Stimulated activated CD4-positive, alpha-beta T cell treated with anti-CD3 and anti-CD28 coated beads, TNF-alpha, amount 100 ng/mL, for 1 hour (primary cell): ENCODE measurements at regions not wholly inside any gene's neighbourhood (a gene's known extent, or its start where the extent isn't known, plus 50 kb on each side); places are given as distances from the start of the nearest gene placed in this dataset.

Source experiments
- DNase-seq, 3 donors: peaks; one replicate each; pipeline ENCODE4 v3.0.0-alpha.2; 2020; ENCODE audit warnings: low read depth in 3 of 3, low spot score in 1 of 3

DNA sequence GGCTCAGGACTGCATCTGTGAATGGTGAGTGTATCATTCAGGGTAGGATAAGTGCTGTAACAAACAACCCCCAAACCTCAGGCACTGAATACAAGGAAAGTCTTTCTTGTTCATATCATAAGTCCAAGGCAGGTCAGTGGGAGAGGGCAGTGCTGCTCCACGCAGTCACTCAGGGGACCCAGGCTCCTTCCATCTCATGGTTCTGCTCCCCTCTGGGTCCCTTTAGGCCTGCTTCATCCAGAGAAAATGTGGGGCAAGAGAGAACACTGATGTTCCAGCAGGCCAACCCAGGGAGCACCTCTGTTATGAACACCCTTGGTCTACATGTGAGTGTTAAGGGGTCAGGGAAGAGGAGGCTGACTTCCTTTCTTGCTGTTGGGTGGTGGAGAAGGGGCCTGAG is 187.8 kb downstream of the CHST1 start:
- DNase-seq = no peak

DNA sequence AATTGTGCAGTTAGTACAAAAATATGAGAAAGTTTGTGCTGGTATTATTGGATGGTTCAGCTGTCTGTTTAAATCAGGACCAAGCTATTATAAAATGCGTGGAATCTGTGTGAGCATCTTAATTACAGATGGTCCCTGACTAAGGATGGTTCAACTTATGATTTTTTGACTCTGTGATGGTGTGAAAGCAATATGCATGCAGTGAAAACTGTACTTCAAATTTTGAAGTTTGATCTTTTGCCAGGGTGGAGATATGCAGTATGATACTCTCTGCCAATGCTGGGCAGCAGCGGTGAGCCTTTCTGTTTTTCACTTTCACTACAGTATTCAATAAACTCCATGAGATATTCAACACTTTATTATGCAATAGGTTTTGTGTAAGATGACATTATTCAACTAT is 189.3 kb downstream of the CHST1 start:
- no peak for DNase-seq

DNA sequence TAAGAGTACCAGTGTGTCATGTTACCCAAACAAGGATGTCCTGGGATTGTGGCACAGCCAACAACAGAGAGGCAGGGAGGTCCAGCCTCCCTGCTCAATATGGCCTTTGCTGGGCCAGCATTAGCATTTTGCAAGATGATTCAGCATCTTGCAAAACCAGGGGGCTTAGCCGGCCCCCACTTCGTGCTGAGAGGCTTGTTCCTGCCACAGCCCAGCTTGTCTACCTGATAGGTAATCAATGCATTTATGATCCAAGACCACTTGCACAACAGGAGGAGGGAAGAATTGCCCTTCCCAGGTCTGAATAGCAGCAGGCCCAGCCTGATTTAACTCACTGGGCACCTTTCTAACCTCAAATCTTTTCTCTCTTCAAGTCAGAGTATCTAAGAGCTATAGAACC is 189.0 kb upstream of the SYT13 start:
- DNase-seq = no peak

DNA sequence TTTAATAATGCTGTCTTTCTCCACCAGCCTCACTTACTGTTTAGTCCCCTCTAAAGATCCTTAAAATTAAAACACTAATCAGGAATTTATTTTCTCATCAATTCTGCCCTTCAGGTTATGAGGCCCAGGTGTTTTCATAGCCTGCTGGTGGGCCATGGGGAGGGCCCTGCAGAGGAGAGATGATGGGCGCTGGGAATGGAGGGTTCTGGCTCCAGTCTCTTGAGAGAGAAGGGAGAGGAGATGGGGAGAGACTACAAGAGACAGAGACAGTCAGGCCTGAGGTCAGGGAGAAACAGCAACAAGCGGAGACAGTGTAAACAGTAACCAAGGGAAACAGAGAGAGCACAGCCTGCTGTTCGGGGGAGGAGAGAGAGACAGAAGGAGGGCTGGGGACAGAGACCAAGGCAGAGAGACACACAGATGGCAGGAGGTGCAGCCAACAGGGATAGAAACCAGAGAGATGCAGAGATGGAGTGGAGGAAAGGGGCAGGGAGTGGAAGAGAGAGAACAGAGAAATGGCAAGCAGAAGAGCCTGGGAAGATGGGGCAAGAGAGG is 187.3 kb upstream of the SYT13 start:
- no peak for DNase-seq

DNA sequence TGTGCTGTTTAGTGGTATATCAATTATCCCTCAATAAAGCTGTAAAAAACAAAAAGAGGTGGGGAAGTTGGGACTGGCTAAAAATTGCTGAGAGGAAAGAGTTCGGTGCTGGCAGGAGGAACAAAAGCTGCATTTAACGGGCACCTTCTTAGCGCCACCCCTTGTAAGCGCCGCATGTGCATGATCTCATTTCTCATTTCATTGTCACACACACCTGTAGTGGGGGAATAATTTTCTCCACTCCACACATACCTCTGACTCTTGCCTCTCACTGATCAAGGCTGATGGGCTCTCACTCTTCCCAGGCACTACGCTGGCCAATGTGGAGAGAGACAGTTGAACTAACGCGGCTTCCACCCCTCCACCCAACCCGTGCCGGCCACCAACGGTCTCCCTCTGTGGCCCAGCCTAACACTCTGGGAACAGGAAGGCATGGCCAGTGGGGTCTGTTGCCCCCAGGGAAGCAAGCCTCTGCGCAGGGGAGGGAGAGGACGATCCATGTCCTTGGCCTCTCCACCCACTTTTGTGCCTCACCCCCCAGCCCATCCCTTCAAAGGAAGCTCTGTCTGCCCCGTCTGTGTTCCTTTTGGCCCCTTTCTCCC is 186.7 kb upstream of the SYT13 start:
- DNase-seq = no peak

DNA sequence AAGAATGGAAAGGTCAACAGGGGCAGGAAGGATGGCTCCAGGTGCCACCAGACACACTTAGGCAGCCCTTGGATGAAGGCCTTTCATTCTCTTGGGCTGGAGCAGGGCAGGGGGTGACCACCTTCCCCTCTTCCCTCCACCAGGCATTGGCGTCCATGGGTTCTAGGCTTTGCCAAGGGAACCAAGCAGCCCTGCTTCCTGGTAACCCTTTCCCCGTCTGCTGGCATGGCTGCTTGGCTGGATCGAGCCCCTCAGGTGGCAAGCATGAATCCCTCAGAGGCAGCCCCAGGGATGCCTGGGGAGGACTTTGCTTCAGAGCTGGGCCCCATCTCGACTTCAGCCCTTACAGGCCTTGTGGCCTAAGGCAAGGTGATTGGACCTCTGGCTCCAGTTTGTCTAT is 185.1 kb upstream of the SYT13 start:
- DNase-seq = no peak

DNA sequence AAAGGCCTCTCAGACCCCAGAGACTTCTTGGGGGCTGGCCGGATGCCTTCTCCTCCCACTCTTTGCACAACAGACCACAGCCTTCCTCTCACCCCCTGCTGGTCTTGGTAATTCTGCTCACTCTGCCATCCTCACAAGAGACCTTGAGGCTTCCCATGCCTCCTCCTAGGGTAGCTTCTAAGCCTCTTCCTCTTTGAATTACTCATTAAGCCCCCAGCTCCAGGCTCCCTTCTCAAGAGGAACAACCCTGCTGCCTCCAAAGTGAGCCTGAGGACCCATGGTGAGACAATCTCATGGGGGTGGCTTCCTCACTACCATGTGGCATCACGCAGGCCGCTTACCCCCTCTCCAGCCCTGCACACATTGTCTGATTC is 184.6 kb upstream of the SYT13 start:
- no peak for DNase-seq

DNA sequence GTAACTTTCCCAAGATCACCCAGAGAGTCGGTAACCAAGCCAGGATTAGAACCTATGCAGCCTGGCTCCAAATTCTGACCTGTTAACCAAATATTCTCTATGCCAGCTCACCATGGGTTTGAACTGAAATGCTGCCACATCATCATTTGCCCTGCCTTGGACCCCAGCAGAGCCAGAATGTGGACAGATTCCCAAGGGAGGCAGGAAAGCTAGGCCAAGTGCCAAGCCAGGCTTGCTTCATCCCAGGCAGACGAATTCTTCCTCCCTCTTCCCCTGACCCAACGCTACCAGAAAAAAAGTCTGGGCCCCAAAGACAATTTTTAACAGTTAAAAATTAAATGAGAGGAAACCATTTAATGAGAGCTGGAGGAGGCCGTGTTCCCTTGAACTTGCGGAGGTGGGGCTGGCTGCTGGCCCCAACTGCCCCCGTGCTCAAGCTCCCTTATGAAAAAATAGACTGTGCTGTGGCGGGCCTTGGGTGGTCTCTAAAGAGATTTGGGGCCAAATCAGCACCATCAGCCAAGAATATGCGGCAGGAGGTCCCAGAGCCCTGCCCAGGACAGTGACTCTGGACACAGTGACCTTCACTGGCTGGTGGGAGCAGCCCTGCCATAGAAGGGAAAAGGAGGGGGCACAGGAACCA is 184.1 kb upstream of the SYT13 start:
- DNase-seq = no peak

DNA sequence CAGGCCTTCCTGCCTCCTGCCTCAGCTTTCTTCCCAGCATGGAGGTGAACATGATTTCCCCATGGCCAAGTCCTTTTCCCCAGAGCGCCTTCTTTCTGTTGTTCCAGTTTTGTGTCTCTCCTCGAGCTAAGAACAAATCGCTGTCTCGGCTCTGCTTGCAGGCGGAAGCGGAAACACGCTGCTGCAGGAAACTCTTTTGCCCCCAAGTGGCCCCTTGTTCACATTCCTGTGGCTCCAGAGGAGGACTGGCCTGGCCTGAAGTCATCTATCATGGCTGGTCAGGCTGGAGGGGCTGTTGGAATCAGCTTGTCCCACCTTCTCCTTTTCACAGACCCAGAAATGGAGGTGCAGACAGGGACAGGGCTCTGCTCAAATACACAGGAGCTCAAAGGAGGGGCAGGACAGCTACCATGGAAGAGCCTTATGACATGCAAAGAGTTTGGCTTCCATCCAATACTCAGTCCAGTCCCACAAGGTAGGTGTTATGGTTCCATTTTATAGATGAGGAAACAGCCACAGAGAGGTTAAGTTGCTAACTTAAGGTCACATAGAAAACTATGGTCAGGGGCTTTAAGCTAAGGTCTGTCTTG is 182.2 kb upstream of the SYT13 start:
- no peak for DNase-seq

DNA sequence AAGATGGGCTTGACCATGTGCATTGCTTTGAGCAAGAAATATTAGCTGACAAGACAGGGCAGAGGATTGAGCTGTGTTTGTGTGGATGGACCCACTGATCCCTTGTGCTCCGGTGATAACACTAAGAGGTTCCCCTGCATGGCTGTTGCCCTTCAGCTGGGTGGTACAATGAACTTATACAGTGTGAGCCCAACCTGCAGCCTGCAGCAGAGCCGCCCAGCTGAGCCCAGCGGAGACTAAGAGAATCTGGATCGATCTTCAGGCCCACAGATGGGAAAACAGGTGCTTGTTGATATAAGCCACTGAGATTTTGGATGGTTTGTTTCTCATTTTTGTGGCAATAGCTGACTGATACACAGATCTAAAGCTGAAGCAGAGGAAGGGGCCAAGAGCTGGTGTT is 177.4 kb upstream of the SYT13 start:
- no peak for DNase-seq

DNA sequence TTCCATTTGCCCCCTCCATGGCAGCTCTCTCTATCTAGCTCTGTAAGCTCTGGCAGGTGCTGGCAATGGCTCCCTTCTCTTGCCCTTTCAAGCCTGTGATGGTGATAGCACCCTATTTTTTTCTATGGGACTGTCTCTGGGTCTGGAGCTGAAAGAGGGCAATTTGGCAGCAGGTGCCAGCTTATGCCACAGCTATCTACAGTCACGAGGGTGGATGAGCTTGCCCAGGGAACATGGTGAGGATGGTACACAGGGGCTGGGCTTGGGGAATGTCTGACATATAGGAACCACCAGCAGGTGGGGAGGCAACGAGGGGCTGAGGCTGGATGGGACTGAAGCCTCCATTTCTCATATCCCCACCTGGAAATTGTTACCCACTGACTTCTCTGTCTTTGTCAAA is 175.4 kb upstream of the SYT13 start:
- no peak for DNase-seq

DNA sequence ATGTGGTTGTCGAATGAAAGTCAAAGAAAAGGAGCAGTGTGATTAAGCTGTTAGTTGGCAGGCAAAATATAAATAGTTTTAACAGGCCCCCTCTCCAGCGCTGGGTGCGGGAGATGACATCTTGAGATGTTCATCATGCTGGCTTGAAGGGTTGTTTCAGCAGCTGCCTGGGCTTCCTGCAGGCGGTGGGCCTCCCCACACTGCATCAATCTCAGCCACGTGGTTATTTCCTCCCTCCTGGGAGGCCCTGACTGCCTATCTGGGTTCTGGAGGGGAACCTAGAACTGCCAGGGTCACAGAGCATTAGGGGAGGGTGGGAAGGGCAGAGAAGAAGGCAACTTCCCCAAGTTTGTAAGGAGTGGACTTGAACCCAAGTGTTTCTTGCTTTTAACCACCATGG is 173.3 kb upstream of the SYT13 start:
- DNase-seq = no peak

DNA sequence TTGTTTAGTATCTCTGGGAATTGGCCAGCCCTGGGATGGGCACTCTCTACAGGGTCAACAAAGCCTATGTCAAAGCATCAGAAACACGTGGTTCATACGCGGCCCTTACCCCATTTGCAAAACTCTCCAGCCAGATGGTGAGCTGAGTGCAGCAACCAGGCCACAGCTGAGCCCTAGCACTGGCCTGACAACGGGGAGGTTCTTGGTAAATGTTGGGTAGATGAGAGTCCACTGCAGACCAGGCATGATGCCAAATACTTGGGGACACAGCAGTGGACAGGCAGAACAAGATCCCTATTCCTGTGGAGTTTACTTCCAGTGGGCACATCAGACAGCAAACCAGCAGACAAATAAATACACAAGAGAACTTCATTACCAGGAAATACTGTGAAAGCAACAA is 172.1 kb upstream of the SYT13 start:
- no peak for DNase-seq

DNA sequence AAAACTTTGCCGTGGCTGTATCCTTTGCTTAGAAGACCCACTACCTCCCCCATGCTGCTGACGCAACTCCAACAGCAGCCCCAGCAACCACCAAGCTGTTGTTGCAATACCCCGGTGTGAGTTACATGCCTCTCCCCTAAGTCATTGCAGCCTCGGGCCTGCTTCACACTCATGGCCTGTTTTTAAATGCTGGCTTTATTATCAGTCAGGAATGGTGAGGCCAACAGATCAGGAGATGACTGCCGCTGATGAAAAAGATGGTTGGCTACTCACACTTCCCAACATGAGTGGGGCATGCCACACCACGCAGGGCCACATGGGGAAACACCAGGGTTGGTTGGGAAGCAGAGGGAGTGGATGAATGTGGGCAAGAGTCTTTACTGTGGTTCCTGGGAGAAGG is 171.5 kb upstream of the SYT13 start:
- DNase-seq = no peak

DNA sequence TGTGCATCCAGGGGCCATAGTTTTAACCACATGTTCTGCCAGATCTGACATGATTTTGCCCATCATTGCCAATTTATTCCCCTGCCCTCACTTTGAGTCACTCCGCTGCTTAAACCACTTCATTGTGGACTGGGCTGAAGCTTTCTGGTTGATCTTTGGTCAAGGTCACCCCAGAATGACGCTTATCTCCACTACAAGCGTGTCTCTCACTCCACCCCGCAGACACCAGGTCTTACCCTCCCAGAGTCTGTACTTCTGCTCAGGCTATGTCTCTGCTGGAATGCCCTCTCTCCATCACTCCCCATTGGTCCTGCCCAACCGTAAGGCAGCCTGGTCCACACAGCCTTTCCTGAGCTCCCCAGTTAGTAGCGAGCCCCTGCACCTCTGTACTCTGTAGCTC is 170.5 kb upstream of the SYT13 start:
- no peak for DNase-seq

DNA sequence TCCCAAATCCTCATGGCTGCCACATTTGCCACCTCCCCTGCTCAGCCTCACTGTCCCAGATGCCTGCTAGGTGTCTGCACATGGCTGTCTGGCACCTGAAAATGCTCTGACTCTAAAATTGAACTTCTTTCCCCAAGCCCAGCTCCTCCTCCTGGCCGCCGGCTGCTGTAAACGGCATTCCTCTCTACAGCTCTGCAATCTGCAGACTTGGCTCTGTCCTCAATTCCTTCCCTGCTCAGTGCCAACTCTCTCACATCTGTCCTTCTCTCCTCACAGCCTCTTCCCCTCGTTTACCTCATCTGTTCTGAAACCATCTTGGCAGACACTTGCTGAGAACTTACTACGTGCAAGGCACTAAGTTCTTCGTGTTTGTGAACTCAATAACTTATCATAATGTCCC is 169.4 kb upstream of the SYT13 start:
- DNase-seq = no peak

DNA sequence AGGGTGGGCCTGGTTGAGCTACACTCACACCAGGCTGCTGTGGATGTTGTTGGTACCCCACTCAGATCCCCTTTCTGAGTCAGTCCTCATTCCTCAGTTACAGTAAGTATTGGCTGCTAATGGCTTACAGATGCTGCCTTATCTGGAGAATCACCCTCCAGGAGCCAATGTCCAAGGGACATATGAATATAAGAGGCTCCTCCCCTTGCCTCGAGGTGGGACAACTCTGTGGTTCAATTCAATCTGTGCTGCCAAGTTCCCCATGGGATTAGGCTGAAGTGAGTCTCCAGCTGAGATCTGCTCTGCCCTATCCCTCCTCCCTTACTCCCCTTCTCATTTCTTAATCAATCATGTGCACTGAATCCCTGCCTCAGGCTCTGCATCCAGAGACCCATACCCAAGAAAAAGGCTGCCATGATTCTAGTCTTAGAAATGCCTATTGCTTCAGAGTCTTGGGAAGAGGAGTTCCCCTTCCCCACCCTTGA is 168.8 kb upstream of the SYT13 start:
- no peak for DNase-seq

DNA sequence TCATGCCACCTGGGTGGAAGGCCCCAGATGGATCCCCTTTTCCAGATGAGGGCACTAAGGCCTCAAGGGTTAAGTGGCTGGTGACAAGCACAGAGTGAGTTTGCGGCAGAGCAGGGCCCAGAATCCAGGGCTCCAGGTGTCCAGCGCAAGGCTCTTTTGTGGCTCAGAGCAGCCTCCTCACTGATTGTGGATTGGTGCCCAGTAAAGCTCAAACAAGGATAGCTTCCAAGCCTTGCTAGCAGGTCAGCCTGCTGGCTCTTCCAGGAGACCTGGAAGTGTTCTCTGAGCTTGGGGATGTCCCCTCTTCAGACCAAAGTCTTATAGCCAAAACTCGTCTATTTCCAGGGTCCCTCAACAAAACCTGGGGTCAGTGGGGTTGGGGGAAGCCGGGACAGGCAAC is 167.6 kb upstream of the SYT13 start:
- no peak for DNase-seq

DNA sequence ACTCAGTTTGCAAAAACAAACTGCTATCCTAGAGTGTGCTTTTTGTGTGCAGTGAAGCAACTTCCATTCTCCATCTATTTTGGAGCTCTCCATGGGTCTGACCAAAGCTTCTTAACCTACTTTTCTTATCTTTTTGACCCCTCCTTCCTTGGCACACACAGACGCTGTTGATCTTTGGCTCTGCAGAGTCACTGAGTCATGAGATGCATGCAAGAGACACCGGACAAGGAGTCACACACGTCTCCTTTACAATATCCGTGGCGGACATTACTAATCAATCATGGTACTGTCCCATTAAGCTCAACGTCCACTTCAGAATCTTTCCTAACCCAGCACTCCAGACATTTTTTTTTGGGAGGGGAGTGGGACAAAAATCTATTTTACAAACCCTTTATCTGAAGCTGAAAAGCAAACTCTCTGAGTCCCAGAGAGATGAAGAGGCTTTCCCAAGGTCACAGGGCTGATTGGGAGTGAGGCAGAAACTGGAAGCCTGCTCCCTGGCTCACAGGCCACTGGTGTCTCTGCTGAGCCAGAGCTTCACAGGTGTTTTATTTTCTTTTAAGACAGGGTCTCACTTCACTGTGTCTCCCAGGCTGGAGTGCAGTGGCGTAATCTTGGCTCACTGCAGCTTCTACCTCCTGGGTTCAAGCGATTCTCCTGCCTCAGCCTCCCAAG is 165.8 kb upstream of the SYT13 start:
- no peak for DNase-seq

DNA sequence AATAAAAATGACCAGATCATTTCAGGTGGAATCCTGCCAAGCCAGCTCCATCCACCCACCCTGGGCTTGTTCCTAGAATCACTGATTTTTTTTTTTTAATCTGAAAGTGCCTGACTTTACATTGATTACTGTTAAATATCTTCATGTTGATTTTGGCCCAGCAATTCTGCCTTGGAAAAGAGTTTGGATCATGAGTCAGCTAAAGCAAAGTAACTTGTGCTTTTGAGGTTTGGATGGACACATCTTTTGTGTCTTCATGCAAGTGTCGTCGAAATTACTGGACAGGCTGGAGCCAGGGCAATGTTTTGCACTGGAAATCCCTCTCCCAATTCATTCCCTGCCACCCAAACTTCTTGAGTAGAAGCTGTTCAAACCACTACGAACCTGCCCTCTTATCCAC is 164.0 kb upstream of the SYT13 start:
- DNase-seq = no peak

DNA sequence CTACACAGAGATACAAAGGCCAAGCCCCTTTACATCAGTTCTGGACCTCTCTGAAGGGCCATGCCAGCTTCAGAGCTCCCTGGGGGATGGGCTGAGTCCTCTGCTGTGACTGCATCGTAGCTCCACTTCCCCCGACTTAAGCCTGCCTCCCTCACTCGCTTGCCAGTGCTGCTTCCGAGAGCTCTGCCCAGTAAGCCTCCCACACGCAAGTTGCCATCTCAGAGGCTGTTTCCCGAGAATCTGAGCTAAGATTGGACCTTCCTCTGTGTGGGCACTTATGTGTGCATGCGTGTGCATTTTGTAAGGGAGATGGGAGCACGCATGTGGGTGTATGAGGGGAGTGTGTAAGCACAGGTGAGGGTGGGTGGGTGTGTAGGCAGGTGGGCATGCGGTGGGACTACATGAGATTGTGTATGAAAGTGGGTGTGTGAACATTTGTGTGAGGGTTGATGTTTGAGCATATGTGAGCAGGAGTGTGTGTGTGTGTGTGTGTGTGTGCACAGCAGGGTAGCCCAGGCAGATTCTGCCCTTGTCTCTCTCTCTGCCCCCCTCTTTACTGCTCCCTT is 163.0 kb upstream of the SYT13 start:
- DNase-seq = no peak

DNA sequence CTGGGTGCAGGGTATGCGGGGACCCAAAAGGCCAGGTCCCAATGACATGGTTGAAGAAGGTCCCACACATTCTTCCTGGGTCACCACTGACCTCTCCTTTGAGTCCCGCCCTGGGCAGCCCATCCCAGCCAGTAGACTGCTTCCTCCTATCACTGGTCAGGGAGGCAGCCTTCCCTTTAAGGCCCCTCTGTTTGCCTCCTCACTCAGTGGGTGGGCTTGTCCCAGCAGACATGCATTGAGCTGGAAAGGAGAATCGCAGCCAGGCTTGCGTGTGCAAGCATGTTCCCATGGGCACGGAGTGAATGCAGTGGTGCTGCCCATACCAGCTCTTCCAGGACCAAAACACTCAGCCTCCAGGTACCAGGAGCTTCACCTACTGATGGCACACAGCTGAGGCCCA is 162.4 kb upstream of the SYT13 start:
- no peak for DNase-seq
